Osteoblast (primary cell): ENCODE measurements at regions not wholly inside any gene's neighbourhood (a gene's known extent, or its start where the extent isn't known, plus 50 kb on each side); places are given as distances from the start of the nearest gene placed in this dataset.
"Not testable (repeated sequence)": the region's sequence is repeated elsewhere in the genome, so short reads cannot be mapped to it uniquely, and the experiment has no call there.

ENCODE experiments used
- DNase-seq: peaks from one replicate; pipeline ENCODE4 v3.0.0; 2011; ENCODE audit warnings: low spot score, mixed read lengths; ENCODE audit not compliant: insufficient read length; ENCODE audit errors: missing footprints
- H2AFZ ChIP-seq: 2 replicates; pipeline ENCODE4 v1.6.0; 2011; ENCODE audit warnings: mild to moderate bottlenecking, low read length
- H3K27ac ChIP-seq: 2 replicates; pipeline ENCODE4 v1.5.1; 2011; ENCODE audit warnings: mild to moderate bottlenecking, low read depth, low read length, moderate library complexity
- H3K27me3 ChIP-seq: 2 replicates; pipeline ENCODE4 v1.6.0; 2012; ENCODE audit warnings: mild to moderate bottlenecking, control low read depth, inconsistent platforms, low read length, moderate library complexity; ENCODE audit not compliant: insufficient read depth
- H3K36me3 ChIP-seq: 2 replicates; pipeline ENCODE4 v1.5.1; 2011; ENCODE audit warnings: mild to moderate bottlenecking, low read length, control low read depth, moderate library complexity; ENCODE audit not compliant: insufficient read depth
- H3K4me1 ChIP-seq: 2 replicates; pipeline ENCODE4 v1.5.1; 2011; ENCODE audit warnings: mild to moderate bottlenecking, low read length, control low read depth, moderate library complexity; ENCODE audit not compliant: insufficient read depth
- H3K4me2 ChIP-seq: 2 replicates; pipeline ENCODE4 v1.6.0; 2011; ENCODE audit warnings: mild to moderate bottlenecking, low read length; ENCODE audit not compliant: insufficient read depth
- H3K4me3 ChIP-seq: fragments of 200-600 bp; sonication (generic); 3 replicates; pipeline ENCODE4 v1.5.1; 2012; ENCODE audit warnings: mild to moderate bottlenecking, low read length, inconsistent platforms; ENCODE audit not compliant: insufficient read depth
- H3K79me2 ChIP-seq: 2 replicates; pipeline ENCODE4 v1.6.0; 2012; ENCODE audit warnings: mild to moderate bottlenecking, low read length, control low read depth, inconsistent platforms; ENCODE audit not compliant: insufficient read depth
- H3K9me3 ChIP-seq: 2 replicates; pipeline ENCODE4 v1.5.1; 2011; ENCODE audit warnings: low read depth, low read length, control low read depth
- H4K20me1 ChIP-seq: 2 replicates; pipeline ENCODE4 v1.6.0; 2012; ENCODE audit warnings: mild to moderate bottlenecking, low read length, control low read depth; ENCODE audit not compliant: insufficient read depth
- TF ChIP-seq, protein P1 (sequence below): IDR thresholded peaks from 2 replicates; pipeline ENCODE4 v1.5.1; 2011; ENCODE audit warnings: mild to moderate bottlenecking, low read depth, low read length, moderate library complexity; ENCODE audit errors: extremely low read depth

DNA sequence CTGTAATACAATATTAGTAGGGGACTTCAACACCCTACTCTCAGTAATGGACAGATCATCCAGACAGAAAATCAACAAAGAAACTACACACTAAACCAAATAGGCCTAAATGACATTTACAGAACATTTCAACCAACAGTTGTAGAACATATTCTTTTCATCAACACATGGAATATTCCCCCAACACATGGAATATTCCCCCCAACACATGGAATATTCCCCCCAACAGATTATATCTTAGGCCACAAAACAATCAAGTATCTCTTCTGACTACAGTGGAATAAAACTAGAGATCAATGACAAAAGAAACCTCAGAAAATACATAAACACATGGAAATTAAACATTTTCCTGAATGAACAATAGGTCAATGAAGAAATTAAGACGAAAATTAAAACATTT lies 187.2 kb upstream of the RBBP8 start:
- H3K4me1 ChIP-seq = no peaks in the 10 kb centered on the region
- no peaks in the 10 kb centered on the region for H4K20me1 ChIP-seq
- H3K9me3 ChIP-seq = no peaks in the 10 kb centered on the region
- no peak overlapping the region for H3K4me3 ChIP-seq
- H3K27ac ChIP-seq = no peak overlapping the region
- TF ChIP-seq, protein P1, sequence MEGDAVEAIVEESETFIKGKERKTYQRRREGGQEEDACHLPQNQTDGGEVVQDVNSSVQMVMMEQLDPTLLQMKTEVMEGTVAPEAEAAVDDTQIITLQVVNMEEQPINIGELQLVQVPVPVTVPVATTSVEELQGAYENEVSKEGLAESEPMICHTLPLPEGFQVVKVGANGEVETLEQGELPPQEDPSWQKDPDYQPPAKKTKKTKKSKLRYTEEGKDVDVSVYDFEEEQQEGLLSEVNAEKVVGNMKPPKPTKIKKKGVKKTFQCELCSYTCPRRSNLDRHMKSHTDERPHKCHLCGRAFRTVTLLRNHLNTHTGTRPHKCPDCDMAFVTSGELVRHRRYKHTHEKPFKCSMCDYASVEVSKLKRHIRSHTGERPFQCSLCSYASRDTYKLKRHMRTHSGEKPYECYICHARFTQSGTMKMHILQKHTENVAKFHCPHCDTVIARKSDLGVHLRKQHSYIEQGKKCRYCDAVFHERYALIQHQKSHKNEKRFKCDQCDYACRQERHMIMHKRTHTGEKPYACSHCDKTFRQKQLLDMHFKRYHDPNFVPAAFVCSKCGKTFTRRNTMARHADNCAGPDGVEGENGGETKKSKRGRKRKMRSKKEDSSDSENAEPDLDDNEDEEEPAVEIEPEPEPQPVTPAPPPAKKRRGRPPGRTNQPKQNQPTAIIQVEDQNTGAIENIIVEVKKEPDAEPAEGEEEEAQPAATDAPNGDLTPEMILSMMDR = no peak
- H2AFZ ChIP-seq = no peak overlapping the region
- no peaks in the 10 kb centered on the region for H3K79me2 ChIP-seq
- H3K36me3 ChIP-seq = no peaks in the 10 kb centered on the region
- no peak overlapping the region for H3K4me2 ChIP-seq
- DNase-seq = no peak
- peaks cover 4% of the 10 kb centered on the region for H3K27me3 ChIP-seq

DNA sequence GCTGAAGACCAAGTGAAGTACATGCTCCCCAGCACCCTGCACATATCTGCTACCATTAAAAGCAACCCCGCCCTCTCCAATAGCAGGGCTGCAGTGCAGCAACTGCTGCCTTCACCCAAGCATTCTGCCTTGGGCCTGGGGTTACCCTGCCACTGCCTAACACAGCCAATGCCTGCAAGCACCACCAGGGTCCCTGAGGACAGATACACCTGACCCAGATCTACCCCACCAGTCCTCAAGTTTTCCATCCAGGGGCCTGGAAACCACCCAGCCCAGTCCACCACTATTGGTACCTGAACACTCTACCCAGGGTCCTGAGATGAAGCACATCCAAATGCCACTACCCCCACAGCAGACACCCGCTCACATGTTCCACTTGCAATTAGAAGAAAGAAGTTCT lies 181.1 kb upstream of the RBBP8 start:
- Histone ChIP-seq H3K27ac (no peak overlapping the region), H3K36me3 (no peaks in the 10 kb centered on the region), H3K4me1 (no peaks in the 10 kb centered on the region), H3K9me3 (no peaks in the 10 kb centered on the region), H3K27me3 (peaks cover 7% of the 10 kb centered on the region), H4K20me1 (no peaks in the 10 kb centered on the region), H2AFZ (no peak overlapping the region), H3K4me3 (no peak overlapping the region), H3K4me2 (no peak overlapping the region), H3K79me2 (no peaks in the 10 kb centered on the region)
- no peak for DNase-seq
- TF ChIP-seq, protein P1 = no peak

DNA sequence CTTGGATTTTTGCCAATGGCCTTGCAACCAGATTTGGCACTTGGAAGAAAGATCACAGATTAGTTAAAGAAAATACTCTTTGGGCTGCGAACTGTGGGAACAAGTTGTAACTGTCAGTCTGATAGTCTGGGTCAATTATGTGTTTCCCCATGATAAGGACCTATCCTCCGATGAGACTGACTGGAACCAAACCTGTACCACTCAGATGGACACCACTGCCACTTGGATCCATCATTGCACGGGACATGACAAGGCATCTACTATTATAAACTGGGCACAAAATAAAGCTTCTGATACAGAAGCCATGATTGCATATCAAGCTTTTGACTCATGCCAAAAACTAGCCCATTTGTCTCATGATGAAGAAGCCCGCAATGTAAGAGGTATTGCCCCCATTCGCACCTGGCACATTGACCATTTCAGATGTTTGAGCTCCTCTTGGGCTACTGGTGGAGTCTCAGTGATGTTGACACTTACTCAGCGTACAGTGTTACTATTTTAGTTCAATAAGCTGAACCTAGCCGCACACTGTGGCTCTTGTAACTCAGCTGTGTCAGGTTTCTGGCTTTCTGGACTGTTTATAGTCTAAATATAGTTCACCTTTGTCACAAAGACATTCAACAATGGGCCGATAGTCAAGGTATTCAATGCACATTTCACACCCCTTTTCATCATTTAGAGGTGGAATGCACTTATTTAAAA lies 179.8 kb upstream of the RBBP8 start:
- no peaks in the 10 kb centered on the region for H3K4me1 ChIP-seq
- TF ChIP-seq, protein P1 = no peak
- no peak overlapping the region for H3K4me3 ChIP-seq
- H3K79me2 ChIP-seq = no peaks in the 10 kb centered on the region
- H4K20me1 ChIP-seq = no peaks in the 10 kb centered on the region
- H3K27me3 ChIP-seq = peaks cover 10% of the 10 kb centered on the region
- H3K36me3 ChIP-seq = no peaks in the 10 kb centered on the region
- no peak overlapping the region for H3K27ac ChIP-seq
- no peaks in the 10 kb centered on the region for H3K9me3 ChIP-seq
- H2AFZ ChIP-seq = no peak overlapping the region
- no peak for DNase-seq
- H3K4me2 ChIP-seq = no peak overlapping the region

DNA sequence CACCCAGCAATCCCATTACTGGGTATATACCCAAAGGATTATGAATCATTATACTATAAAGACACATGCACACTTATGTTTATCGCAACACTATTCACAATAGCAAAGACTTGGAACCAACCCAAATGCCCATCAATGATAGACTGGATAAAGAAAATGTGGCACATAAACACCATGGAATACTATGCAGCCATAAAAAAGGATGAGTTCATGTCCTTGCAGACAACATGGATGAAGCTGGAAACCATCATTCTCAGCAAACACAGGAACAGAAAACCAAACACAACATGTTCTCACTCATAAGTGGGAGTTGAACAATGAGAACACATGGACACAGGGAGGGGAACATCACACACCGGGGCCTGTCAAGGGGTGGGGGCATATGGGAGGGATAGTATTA lies 169.1 kb upstream of the RBBP8 start:
- not testable (repeated sequence) for H4K20me1 ChIP-seq, H3K9me3 ChIP-seq, H3K79me2 ChIP-seq, DNase-seq, H3K4me2 ChIP-seq, H3K27ac ChIP-seq, H3K4me1 ChIP-seq, H2AFZ ChIP-seq, H3K4me3 ChIP-seq, H3K36me3 ChIP-seq, H3K27me3 ChIP-seq
